Stimulated activated CD4-positive, alpha-beta T cell treated with anti-CD3 and anti-CD28 coated beads, Interleukin-1b, Interleukin-23, amount 100 ng/mL, for 48 hours (primary cell): ENCODE measurements at regions not wholly inside any gene's neighbourhood (a gene's known extent, or its start where the extent isn't known, plus 50 kb on each side); places are given as distances from the start of the nearest gene placed in this dataset.
"Not testable (repeated sequence)": the region's sequence is repeated elsewhere in the genome, so short reads cannot be mapped to it uniquely, and the experiment has no call there.

Experiments used
- DNase-seq: peaks from one replicate; pipeline ENCODE4 v3.0.0-alpha.2; 2020

DNA sequence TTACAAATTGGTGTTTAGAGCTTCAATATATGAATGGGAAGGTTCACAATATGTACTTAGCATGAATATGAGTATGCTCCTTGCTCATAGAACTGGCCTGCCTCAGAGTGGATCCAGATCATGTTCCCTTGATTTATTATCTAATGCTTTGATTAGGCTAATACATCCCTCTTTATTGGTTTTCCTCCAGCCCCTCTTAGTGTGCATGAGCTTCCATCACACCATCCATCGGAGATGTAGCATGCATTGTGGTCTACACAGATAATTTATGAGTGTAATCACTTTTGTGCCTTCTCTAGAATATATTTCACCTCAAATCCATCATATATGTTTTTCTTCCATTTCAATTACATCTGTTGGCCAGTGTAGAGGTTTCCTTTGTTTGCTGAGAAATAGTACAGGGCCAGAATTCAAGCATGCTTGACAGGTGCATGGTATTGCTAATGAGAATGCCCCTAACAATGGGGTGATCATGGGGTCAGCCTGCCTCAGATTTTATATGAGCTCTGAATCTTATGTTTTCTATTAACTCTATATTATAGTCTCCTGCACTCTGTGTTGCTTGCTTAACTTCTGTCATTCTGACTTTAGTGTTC lies 786.4 kb upstream of the ARPP21 start:
- no peak for DNase-seq

DNA sequence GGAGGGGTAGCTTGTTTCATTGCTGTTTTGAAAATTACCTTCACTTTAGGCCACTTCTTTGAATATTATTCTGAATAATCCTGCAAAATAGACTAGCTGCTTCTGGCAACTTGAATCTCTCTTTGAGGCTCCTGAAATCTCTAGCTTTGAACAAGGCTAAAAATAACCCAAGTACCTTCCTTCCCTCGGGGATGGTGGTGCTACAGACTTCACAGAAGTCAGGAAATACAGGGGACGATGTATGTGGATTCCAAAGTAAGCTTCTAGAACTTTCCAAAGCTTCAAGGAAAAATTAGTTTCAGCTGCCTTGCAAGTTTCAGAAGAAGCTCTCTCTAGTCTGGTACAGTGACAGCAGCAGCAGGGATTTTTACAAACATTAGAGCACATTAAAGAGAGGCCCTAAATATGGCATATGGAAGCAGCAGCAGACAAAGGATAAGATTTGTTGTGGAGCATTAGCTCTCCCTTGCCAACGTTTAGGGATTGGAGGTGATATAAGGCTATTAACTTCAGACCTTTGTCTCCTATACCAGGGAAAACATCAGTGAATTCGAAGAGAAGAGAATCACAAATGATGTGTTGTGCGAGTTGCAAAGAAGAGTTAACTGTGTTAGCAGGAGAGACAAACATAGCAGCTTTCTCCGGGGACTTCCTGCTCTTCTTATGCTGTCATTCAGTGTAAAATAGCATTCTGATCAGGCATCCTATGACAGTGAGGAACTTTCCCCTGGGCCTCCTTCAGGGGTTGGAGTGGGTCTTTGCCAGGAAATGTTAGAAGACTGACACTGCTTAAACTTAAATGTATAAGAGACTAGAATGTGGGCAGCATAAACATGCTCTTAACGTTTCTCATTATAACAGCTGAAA lies 783.0 kb upstream of the ARPP21 start:
- no peak for DNase-seq

DNA sequence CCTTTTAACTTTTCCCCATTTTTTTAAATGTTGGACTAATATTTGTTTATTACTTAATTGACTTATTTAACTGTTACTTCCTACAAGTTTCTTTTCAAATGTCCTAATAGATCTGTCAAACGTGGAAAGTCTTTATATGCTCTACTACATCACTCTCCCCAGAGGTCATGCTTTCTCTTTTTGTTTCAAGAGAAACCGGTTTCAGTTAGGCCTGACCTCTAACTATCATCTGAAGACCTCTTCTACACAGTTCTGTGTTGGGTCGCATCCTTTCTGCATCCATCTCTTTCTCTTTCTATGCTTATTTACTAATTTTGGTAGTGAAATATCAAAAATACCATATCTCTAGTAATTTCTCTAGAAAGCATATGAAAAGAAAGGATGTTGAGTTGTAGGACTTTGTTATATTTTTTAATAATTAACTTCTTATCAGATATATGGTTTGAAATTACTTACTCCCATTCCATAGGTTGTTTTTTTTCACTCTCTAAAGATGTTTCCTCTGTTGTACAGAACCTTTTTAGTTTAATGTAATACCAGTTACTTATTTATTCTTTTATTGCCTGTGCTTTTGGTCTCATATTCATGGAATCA lies 781.2 kb upstream of the ARPP21 start:
- DNase-seq, result no peak

DNA sequence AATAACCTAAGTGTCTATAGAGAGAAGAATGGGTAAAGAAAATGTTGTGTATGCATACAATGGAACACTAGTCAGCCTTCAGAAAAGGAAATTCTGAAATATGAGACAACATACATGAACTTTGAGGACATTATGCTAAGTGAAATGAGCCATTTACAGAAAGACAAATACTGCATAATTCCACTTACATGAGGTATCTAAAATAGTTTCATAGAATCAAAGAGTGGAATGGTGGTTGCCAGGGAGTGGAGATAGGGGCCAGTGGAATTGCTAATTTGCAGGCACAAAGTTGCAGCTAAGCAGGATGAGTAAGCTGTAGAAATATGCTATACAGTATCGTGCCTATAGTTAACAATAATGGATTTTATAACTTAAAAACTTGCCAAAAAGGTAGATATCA lies 779.6 kb upstream of the ARPP21 start:
- no peak for DNase-seq

DNA sequence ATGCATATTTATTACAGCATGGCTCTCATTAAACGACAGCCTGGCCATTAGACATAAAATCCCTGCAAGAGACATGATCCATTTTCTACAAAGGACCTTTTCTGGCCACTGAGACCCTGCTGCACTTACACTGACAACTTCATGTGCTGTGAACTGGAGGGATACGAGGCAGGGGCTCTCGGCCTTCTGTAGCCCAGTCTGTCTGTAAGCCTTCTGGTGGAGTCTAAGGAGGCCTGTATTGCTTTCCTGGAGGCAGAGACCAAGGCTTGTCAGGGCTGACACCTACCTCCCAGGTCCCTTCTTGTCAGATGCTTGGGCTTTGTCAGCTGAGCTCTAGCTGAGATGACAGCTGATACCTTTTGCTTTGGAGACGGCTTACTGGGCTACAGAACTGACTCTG lies 776.9 kb upstream of the ARPP21 start:
- no peak for DNase-seq

DNA sequence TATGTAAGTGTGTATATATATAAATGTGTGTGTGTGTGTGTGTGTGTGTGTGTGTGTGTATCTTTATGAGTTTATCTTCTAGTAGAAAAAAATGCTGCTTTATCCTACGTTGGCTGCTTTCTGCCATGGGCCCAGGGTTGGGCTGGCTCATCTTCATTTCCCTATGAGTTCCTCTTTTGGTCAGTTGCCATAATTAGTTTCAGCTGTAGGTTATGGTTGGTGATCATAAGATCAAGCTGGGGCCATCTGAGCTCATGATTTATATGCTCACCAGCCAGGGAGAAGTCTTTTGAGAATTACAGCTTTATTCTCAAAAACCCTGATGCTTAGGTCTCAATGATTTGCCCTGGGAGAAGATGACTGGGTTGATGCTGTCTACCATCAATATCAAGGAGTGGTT lies 775.8 kb upstream of the ARPP21 start:
- no peak for DNase-seq

DNA sequence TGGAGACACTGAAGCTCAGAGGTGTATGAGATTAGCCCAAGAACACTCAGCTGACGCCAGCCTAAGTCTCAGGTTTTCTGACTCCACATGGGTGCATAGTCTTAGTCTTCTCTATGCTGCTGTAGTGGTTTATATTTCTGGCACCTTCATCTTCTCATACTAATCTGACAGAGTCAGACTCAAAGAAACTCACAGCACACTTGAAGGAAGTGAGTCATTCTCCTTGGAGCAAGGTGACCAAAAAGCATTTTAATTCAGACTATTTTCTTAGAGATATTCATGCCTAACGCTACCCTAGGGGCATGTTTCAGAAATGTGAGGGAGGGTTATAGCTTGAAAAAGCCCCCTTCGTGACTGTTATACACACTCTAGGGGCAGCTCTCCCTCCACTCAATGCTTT lies 775.3 kb upstream of the ARPP21 start:
- no peak for DNase-seq

DNA sequence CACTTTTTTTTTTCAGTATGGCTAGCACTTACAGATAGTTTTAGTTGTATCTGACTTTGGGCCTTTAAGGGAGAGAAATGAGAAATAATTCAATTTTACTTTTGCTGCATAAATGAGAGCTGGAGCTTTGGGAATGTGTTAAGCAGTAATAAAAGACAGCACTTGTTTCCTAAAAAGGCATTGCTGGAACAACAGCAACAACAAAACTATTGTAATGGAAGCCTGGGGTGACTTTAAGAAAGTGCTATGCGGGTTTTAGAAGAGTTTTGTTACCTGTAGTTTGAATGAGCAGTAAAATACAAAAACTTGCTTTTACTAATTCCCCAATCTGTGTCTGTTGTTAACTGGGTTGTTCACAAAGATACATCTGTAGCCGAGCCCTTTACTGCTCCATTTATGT lies 774.0 kb upstream of the ARPP21 start:
- no peak for DNase-seq

DNA sequence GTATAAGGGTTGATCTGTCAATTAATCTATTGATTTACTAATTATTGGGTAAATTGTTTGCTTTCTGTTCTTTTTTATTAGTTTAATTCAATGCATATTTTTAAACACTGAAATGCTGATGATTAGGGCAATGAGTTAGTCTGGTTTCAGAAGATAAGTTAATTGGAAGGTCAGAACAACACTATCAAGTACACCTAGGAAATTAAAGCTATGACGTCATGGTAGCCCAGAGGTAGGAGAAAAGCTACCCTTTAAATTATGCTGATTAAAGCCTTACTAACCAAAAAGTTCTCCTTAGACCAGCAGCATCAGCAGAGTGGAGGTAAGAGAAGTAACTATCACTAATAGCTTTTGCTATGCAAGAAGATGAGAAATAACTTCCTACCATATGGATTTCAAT lies 770.4 kb upstream of the ARPP21 start:
- DNase-seq, result no peak

DNA sequence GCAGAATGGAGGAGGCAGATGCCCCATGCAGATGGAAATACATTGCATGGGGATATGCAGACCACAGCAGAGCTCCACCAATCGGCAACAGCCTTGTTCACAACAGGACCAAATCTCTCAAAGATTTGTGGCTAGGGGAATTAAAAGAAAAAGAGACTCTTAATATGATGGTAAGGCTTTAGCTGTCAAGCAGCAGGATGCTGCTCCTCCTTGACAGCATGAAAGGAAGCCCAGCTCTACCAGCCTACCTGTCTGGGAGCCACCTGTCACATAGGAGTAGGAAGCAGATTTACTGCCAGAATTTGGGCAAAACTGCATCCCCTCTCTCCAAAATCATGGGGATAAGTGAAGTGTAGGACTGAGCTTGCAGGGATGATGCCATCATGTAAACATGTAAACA lies 769.6 kb upstream of the ARPP21 start:
- DNase-seq, result no peak

DNA sequence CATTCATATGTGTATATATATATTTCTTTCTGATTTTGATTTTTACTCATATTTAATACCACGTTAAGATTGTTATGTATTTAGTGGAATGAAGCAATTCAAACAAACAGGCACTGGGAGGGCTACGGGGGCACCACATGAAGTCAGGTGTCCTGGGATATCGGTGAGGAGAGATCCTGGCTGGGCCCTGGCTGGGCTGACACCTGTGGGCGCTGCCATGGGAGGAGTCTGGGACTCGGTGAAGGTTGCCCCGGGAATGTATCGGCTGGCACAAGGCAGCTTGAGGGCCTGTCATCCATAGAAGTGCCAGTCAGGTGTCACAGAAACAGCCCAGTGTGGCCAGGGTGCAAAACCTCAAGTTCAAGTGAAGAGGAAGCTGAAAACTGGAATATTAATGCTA lies 766.9 kb upstream of the ARPP21 start:
- DNase-seq, result no peak

DNA sequence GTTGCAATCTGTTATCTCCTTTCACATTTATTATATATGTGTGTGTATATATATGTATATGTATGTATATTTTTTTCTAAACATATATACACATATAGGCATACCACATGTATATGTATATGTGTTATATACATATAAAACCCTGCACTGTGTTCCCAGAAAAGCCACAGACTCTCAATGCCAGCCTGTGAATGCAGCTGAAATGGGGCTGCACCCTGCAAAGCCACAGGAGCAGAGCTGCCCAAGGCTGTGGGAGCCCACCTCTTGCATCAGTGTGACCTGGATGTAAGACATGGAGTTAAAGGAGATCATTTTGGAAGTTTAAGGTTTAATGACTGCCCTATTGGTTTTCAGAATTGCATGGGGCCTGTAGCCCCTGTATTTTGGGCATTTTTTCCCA lies 762.3 kb upstream of the ARPP21 start:
- no peak for DNase-seq

DNA sequence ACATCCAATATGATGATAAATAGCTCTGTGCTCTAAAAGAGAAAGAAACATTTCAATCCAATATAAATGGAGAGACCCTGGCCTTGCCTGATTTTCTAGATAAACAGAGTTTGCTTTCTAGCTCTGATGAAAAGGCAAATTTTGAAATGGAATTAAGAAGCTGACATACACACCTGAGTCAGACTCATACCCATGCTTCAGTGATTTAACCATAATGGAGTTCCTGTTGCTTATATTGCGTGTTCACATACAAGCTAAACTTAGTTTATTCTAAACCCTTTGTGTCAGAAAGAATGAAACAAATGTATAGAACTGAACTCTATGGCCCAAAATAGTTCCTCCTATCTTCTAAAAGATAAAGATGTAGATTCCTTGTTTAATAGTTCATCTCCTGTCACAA lies 760.8 kb upstream of the ARPP21 start:
- DNase-seq, result no peak

DNA sequence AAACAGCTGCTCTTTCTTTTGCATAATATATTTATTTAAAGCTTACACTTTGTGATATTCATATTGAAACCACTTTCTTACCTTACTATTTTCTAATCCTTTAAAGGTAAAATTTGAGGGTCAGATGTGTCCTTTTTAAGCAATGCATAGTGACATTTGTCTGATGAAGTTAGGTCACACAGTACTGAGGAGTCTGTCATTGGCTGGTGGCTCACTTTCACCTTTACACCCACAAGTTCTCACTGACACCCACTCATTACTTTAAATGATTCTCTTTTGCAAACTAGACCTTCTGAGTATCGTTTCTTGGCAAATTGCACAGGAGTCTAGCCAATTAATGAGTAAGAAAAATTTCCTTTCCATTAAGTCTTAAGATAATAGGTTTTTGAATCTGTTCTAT lies 758.3 kb upstream of the ARPP21 start:
- no peak for DNase-seq

DNA sequence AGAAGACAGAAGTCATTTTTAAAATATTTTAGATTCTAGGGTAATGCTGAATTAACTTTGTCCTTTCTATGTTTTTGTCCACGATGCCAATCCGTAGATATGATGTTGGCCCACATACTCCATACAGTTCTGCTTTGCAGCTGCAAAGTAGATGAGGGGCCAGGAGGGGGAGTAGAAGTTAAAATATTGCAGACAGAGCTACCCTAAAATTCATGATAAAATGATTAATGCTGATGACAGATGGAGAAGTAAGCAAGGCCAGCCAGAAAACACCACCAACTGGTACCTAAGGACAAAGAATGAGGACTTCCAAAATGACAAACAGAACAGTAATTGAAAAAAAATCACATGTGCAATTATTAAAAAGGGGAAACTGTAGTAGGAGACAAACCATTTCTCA lies 756.6 kb upstream of the ARPP21 start:
- DNase-seq, result no peak

DNA sequence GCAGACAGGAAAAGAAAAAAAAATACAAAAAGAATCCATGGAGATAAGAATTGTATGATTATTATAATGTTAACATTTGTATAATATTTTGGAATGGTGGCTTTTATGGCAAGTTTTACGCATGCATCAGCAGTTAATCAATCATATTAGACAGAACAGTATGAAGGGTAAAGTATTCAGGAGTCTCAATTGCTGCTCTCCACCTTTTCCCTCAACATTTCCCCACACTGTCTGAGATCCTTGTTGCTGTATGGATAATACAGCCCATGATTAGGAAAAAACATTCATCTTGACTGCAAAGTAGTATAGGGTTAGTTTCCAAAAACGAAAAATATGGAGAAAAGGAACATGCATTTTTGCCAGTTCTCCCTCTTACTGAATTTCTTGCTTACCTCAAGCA lies 755.3 kb upstream of the ARPP21 start:
- DNase-seq, result no peak

DNA sequence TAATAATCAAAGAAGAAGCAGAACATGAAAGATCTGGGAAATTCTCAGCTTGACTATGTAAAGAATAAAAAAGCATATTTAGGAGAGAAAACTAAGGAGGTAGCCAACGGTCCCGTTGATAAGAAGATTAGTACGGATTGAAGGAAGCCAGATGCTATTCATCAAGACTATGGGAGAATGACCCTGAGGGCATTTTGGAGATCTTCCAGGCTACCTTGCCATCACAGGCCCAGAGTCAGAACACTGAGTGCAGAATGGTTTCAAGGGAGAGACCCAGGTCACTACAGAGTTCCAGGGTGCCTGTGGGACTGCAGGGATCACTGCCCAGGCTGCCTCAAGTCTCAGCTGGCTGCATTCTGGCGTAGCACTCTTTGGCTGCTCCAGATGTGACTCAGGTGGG lies 752.9 kb upstream of the ARPP21 start:
- no peak for DNase-seq

DNA sequence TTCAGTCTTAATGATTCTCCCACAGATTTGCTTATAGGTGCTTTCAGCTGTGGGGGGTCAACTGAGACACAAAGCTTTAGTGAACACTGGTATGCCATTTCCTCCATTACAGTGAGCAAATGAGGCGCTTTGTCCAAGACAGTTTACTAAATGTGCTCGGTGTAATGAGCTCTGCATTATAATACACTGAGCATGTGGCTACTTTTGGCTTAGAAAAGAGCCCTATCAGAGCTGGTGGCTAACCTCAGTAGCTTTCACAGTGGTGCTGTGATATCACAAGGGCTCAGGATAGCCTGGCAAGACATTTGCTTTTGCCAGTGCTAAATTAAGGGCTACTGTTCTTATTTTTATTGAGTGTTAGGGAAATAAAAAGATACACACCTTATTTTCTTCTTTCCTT lies 749.7 kb upstream of the ARPP21 start:
- DNase-seq, result no peak

DNA sequence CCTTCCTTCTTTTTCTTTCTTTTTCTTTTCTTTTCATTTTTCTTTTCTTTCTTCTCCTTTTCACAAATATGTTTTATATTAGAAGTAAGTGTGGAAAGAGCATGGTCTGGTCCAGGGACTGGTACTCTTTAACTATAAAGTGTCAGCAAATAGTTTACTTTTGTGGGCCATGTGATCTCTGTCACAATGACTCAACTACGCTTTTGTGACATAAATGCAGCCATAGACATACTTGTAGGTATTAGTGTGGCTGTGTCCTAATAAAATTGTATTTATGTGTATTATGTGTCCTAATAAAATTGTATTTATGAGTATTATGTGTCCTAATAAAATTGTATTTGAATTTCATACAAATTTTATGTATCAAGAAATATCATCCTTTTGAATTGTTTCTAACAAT lies 749.1 kb upstream of the ARPP21 start:
- no peak for DNase-seq

DNA sequence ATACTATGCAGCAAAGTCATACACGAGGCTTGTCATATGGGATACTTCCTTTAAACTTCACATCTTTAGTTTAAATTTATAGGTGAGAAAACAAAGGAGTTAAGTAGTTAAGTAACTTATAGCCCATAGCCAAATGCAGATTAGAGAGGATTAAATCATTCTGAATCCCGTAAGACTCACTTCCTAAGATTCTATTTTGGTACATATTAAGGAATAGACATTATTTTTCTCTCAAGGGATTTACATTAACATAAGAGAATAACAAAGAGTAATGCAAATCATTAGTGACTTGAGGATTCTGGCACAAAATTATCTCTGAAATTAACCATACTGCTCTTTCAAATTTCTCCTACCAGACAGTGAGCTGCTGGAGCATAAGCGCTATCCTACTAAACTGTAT lies 747.4 kb upstream of the ARPP21 start:
- no peak for DNase-seq

DNA sequence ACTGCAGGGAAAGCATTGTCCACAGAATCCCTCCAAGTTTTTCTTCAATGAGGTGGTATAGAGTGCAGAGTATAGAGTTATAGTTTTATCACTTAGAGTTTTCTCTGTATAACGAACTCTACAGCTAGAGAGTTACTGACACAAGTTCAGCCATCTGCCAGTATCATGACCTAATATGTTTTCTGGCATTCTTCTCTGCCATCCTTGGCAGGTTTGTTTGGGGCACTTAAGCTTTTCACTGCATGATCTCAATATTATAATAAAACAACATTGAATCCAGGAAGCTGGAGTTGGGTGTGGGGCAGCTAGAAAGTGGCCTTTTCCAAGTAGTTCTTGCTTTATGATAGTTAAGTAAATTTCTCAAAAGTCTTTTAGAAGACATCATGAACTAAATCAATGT lies 743.5 kb upstream of the ARPP21 start:
- DNase-seq, result no peak

DNA sequence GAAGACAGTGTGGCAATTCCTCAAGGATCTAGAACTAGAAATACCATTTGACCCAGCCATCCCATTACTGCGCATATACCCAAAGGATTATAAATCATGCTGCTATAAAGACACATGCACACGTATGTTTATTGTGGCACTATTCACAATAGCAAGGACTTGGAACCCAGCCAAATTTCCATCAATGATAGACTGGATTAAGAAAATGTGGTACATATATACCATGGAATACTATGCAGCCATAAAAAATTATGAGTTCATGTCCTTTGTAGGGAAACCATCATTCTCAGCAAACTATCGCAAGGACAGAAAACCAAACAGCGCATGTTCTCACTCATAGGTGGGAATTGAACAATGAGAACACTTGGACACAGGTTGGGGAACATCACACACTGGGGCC lies 729.6 kb upstream of the ARPP21 start:
- DNase-seq, result not testable (repeated sequence)

DNA sequence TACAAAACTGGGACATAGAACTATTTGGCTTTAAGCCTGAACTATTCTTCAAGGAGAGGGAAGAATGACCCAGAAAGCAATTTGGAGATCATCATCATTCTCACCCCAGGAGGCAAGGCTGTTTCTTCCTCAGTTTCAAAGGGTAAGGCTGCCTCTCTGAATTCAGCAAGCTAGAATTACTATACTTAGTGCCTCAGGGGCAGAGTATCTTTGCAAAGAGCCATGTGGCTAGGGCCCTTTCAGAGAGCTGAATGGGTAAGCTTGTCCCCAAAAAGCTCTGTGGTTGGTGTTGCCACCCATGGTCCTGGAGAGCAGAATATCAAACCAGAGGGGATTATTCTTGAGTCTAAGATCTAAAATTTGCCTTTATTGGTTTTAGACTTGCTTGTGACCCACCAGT lies 720.3 kb upstream of the ARPP21 start:
- DNase-seq, result no peak

DNA sequence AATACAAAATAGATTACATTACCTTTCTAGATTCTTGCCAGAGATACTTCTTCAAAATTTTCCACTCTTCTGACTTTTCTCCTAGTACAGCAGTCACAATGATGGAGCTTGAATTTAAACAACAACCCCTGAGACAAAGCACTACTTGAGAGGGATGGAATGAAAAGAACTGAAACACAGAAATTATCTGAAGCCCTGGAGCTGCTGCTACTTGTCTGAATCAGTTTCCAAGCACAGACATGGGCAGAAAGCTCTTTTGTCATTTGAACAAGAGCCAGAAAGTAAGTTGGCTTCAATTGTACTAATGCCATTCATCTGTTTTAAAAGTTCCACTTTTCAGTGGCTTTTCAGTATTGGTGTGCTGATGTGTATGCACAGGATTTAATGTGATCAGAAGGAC lies 718.5 kb upstream of the ARPP21 start:
- no peak for DNase-seq

DNA sequence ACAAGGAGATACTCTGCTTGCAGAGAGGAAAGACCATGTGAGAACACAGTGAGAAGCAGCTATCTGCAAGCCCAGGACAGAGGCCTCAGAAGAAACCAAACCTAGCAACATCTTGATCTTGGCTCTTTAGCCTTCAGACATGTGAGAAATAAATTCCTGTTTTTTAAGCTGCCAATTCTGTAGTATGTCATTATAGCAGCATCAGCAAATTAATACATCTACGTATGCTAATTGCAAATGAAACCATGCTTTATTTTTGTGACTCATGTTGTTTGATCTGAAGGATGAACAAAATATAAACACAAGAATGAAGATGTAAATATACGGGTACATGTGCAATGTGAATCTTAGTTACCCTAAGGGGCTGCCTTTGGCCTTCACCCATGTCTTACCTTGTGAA lies 714.4 kb upstream of the ARPP21 start:
- DNase-seq, result no peak
